Colonic mucosa (tissue), 4 donors: ENCODE measurements at regions not wholly inside any gene's neighbourhood (a gene's known extent, or its start where the extent isn't known, plus 50 kb on each side); places are given as distances from the start of the nearest gene placed in this dataset.

Experiments
- DNase-seq: peaks from one replicate; pipeline ENCODE4 v3.0.0-alpha.2; 2020
- H3K27ac ChIP-seq: fragments of 200-600 bp; one replicate; pipeline ENCODE4 v1.8.0; 2021
- H3K27me3 ChIP-seq: fragments of 200-600 bp; one replicate; pipeline ENCODE4 v1.8.0; 2021
- H3K36me3 ChIP-seq: fragments of 200-600 bp; one replicate; pipeline ENCODE4 v1.8.0; 2021
- H3K4me1 ChIP-seq: fragments of 200-600 bp; one replicate; pipeline ENCODE4 v1.8.0; 2021; ENCODE audit warnings: mild to moderate bottlenecking
- H3K4me3 ChIP-seq: fragments of 200-600 bp; one replicate; pipeline ENCODE4 v1.8.0; 2021
- H3K9ac ChIP-seq, 2 donors: one replicate each; pipeline ENCODE4 v1.7.0; 2013; ENCODE audit warnings: control low read depth in 2 of 2, low read depth in 2 of 2, low read length in 2 of 2
- H3K9me3 ChIP-seq: fragments of 200-600 bp; one replicate; pipeline ENCODE4 v1.8.0; 2021
- intact Hi-C: fragments of 100-400 bp; cut with DNase I; formaldehyde crosslinking; loops from one replicate; pipeline ENCODE4 v1.14.1; 2022
- TF ChIP-seq, protein P1 (sequence below): fragments of 200-600 bp; IDR thresholded peaks from one replicate; pipeline ENCODE4 v1.8.0; 2022; ENCODE audit warnings: antibody characterized with exemption, mild to moderate bottlenecking
- donor health status: healthy.
- donor health status: DM: no; HTN: no; CAD: no.
- donor health status: DM: no; HTN: no; CAD: no.

DNA sequence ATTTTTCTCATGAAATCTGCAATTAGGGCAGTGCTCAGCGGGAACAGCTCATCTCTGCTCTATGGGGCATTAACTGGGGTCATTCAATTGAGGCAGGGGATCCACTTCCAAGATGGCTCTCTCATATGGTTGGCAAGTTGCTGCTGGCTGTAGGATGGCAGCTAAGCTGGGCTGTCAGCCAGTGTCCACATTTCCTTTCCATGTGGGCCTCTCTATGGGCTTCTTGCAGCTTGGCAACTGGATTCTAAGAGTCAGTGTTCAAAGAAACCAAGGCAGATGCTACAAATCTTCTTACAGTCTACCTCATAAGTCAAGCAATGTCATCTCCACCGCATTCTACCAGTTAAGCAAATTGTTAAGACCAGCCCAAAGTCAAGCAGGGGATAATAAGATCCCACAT, 50.3 kb upstream of the TMCC3 start:
- no peaks in the 10 kb centered on the region for H3K36me3 ChIP-seq
- no peaks in the 10 kb centered on the region for H3K4me1 ChIP-seq
- no peak overlapping the region for H3K27ac ChIP-seq
- intact Hi-C loops: no loop called here
- DNase-seq: no peak
- TF ChIP-seq, protein P1, sequence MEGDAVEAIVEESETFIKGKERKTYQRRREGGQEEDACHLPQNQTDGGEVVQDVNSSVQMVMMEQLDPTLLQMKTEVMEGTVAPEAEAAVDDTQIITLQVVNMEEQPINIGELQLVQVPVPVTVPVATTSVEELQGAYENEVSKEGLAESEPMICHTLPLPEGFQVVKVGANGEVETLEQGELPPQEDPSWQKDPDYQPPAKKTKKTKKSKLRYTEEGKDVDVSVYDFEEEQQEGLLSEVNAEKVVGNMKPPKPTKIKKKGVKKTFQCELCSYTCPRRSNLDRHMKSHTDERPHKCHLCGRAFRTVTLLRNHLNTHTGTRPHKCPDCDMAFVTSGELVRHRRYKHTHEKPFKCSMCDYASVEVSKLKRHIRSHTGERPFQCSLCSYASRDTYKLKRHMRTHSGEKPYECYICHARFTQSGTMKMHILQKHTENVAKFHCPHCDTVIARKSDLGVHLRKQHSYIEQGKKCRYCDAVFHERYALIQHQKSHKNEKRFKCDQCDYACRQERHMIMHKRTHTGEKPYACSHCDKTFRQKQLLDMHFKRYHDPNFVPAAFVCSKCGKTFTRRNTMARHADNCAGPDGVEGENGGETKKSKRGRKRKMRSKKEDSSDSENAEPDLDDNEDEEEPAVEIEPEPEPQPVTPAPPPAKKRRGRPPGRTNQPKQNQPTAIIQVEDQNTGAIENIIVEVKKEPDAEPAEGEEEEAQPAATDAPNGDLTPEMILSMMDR: no peak
- no peak overlapping the region for H3K9ac ChIP-seq
- H3K4me3 ChIP-seq: no peak overlapping the region
- no peaks in the 10 kb centered on the region for H3K27me3 ChIP-seq
- no peaks in the 10 kb centered on the region for H3K9me3 ChIP-seq
